KBM-7 (cell line): ENCODE measurements at regions not wholly inside any gene's neighbourhood (a gene's known extent, or its start where the extent isn't known, plus 50 kb on each side); places are given as distances from the start of the nearest gene placed in this dataset.

Source experiments
- DNase-seq: peaks from one replicate; pipeline ENCODE4 v3.0.0-alpha.2; 2015
- in situ Hi-C: fragments of 300-500 bp; cut with MboI; formaldehyde crosslinking; loops from 2 replicates; pipeline ENCODE4 v1.14.3; 2020; ENCODE audit warnings: low sequenced_read_pairs, low pct_unique_long_range_greater_than_20kb, mixed read lengths

DNA sequence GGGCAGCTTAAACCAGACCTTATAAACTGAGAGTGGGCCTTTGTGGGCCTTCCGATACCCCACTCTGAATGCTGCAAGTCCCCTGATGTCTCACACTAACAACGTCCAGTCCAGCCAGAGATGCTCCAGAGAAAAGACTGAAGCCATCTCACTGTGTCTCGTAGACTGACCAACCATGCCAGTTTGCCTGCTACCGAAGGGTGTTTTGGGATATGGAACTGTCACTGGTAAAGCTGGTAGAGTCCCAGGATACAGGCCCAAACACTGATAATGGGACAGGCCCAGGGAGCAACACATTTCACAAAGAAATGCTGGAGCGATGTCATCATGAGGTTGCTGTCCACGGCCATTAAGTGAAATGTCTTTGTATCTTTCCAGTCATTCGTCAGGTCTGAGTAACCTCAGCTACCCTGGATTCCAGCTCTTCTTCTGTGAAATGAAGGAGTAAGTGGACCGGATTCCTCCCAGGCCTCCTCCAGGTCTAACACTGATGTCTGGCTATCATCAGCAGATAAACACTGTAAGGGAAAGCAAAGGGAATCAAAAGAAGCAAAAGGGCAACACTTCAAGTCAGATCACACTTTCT is 81.6 kb downstream of the SLC5A7 start:
- in situ Hi-C loops = no loop called here

DNA sequence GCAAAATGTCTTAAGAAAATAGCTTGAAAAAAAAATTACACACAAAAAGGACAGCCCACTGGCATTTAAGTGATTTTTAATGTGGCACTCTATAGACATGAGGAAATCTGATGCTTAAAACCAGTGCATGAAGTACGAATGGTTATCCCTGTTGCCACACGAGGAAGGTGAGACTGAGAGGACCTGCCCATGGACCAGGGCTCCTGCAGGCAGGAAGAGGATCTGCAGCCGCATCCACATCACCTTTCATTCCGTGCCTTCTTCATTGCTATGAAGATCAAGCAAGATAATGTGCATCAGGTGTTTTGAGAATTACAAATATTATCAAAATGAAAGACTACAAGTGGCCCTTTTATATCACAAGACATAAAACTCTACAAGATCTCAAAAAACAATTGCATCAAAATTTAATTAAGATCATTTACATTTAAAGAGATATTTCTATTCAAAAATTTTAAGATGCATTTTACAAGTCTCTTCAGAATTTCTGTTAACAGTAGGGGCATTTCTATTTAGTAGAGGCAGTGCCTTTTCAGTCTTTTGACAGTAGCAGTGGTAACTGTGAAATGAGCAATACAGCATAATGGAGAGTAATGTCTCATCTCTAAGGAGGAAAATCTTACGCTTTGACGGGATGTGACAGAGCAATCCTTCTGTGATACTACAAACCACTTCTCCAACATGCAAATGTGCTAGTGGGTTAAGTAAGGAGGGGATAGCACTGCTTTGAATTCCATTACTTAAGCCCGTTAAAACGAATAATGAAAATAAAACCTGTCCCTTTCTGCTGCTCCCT is 83.4 kb downstream of the SLC5A7 start:
- in situ Hi-C loops = no loop called here
- DNase-seq = no peak

More for the DNA sequence above, 81.6 kb downstream of the SLC5A7 start:
- DNase-seq = no peak

DNA sequence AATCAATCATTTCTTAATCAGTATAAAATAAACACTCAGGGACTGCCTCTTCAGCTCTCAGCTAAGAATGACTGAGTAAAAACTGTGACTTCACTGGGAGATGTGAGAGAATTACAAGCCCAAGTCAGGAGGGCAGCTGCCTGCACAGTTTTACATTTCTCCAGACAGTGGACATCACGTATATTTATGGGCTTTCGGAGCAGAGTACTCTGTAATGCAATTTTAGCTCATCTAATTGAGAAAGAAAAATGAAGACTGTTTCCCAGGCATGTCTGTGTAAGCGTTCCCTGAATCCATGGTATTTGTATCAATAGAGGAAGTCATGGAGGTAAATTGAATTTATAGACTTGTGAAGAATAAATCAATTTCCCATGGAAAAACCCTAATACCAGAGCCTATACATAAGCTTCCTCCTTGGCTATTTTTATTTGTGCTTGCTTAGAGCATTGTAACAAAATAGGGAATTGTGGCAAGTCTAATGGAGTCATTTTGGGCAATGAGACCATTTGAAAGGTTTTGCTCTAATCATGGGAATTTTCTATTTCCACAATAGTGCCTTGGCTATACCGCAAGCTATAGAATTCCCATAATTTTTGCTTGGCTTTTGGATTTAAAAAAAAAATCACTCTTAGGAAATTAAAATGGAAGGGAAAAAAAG is 87.2 kb downstream of the SLC5A7 start:
- no peak for DNase-seq
- in situ Hi-C loops = no loop called here

DNA sequence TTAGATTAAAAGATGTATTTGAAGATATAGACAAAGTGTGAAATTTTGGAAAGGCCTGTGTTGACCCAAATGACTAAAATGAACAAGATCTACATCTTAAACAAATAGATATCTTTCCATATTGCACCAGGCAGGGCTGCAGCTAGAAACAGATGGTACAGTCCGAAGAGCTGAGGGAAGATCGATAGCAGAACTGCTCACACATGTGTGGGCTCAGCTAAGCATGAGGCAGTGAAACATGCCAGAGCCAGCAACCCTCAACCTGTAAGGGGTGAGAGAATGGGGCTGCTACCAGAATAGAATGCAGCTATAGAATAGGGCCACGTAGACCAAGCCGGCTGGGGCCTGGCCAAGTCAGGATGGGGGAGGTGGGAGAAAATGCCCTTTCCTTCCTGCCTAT is 87.8 kb downstream of the SLC5A7 start:
- in situ Hi-C loops = no loop called here
- DNase-seq = no peak

DNA sequence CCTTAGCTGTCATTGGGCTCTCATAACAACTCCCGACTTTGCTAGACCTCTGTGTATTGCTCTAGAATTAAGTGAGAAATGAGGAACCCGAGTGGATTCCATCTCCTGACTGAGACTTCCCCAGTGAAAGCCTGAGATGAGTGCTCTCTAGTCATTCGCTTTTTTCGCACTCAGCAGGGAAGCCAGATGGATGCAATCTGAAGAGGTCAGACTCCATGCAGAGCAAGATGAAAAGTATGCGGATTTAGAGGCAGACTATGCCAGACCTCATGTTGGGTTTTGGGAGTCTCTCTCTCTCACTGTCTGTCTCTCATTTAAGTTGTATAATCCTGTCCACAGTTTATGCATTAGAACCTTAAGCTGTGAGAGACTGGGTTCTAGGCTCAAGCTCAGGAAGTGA is 88.6 kb downstream of the SLC5A7 start:
- DNase-seq = no peak
- in situ Hi-C loops = no loop called here

DNA sequence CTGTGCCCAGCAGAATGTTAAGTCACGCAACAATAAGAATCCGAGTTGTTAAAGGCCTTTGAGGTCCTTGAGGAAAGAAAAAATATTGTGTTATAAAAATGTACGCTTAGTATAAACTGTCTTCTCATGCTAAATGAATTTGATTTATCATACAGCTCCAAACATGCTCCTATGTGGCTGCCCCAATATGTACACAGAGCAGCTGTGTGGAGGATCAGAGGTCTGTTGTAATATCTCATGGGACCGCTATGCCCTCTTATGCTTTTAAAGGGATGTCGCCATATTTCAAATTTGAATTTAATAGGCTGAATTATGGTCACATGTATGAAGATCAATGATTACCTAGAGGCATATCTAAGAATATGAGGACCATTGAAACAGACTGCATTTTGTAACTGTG is 90.2 kb downstream of the SLC5A7 start:
- in situ Hi-C loops = no loop called here
- DNase-seq = no peak

DNA sequence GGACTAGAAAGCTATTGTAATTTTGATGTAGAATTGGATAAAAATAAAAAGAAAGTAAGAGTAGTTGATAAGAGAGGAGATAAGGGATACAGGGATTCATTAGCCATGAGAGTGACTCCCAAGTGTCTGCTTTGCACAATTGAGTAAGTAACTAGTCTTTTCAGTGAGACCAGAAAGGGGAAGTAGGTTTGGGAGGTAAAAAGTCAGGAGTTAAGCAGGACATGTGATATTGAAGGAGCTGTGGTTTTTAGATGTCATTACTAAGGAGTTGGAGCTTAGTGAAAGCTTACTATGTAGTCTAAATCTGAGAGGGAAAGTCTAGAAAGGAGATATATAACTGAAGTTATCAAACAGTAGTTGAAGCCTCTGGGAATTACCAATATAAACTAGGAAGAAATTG is 93.4 kb downstream of the SLC5A7 start:
- in situ Hi-C loops = no loop called here
- DNase-seq = peak; percentile 15

DNA sequence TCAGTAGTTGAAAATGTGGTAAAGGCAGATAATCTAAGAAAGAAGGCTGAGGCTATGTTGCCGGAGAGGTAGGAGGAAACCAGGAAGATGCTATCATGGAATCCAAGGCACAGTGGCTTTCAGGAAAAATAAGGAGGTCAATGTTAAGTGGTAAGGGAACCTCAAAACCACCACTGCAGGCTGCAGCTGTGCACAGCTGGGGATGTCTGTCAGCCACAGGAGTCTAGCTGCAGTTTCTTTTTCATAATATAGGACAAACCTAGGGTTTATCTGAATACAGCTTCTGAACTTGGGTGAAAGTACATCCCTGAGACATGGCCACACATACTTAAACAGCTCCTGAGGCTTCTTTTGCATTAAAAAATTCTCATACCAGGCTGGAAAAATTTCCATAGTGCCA is 93.9 kb downstream of the SLC5A7 start:
- in situ Hi-C loops = no loop called here
- DNase-seq = no peak

DNA sequence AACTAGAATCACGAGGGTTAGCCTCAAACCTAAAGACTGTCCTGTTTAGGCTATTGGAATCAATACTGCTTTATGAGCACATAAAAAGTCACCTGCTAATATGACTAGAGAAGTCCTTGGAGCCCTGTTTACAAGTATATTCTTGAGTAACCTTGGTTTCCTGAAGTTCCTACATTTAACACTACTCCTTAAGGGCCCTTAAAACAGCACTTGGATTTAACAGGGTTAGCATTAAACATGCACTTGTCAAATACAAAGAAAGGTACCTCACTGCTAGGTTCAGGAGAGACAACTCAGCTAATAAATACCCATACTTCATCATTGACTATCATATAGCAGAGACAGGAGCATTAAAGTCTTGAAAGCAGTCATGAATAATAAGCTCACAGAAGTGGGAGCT is 96.7 kb downstream of the SLC5A7 start:
- in situ Hi-C loops = no loop called here

DNA sequence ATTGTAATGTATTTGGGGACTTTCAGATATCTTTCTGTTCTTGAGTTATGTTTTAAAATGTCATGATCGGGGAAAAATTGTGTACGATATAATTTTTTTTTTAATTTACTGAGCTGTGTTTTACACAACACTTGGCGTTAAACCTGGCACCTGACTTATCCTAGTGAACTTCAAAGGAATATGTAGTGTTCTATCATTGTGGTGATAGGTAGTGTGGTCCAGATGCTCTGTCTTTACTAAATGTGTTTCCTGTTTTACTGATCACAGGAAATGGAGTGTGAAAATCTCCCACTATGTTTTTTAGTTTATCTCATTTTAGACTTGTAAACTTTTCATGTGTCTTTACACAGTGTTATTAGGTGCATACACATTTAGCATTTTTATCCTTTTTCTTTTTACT is 98.0 kb downstream of the SLC5A7 start:
- DNase-seq = no peak
- in situ Hi-C loops = no loop called here

More for the DNA sequence above, 96.7 kb downstream of the SLC5A7 start:
- DNase-seq = no peak

DNA sequence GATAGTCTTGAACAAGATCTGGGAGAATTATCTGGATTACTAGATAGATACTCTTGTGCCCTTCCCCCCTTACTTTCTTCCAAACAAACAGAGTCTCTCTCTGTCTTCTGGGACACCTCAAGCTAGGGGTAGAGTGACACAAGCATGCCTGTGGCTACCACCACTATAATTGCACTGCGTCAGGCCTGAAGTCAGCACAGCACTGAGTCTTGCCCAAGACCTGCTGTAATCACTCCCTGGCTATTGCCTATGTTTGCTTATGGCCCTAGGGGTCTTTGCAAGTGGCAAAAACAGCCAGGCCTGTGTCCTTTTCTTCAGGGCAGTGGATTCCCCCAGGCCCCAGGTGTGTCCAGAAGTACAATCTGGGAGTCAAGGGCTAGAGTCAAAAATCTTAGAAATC is 106.6 kb downstream of the SLC5A7 start:
- in situ Hi-C loops = no loop called here
- no peak for DNase-seq

DNA sequence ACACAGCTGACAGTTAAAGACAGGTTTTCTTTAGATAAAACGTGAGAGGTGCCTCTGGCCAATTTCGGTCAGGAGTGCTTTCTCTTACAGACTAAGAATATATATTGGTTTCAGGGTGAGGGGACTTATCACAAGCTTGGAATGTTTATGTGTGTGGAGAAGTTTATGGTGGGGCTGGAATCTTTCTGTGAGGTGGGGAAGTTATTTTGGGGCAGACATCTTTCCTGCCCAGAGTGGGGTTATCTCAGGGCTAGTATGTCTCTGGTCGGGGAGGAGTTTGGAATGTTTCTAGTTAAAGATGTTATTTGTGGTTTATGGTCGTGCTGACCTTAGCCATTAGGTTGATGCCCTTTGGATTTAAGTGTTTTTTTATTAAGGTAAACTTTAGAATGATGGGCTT is 115.2 kb downstream of the SLC5A7 start:
- no peak for DNase-seq
- in situ Hi-C loops = no loop called here

DNA sequence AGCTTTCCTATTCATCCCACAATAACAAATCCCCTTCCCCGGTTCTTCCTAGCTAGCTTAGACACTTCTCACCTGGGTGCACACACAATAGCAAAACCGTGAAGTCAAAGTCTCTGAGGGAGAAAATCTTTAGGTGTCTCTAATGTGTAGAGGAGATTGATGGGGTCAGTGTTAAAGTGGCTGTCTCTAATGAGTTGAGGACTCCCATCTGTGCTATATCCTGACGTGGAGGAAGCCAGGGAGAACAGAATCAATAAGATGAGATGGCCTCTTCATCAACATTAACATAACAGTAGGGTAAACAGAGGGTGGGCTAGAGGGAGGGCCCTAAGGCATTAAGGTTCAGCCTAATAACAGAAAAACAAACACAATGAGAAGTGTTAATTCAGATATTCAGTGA is 120.4 kb downstream of the SLC5A7 start:
- in situ Hi-C loops = no loop called here
- no peak for DNase-seq

DNA sequence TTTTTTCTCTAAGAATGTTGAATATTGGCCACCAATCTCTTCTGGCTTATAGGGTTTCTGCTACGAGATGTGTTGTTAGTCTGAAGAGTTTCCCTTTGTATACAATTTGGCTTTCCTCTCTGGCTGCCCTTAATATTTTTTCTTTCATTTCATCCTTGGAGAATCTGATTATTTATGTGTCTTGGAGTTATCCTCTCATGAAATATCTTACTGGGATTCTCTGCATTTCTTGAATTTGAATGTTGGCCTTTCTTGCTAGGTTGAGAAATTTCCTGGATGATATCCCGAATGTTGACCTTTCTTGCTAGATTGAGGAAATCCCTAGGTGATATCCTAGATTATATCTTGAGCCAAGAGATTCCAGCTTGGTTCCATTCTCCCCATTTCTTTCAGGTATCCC is 125.6 kb downstream of the SLC5A7 start:
- no peak for DNase-seq
- in situ Hi-C loops = no loop called here

DNA sequence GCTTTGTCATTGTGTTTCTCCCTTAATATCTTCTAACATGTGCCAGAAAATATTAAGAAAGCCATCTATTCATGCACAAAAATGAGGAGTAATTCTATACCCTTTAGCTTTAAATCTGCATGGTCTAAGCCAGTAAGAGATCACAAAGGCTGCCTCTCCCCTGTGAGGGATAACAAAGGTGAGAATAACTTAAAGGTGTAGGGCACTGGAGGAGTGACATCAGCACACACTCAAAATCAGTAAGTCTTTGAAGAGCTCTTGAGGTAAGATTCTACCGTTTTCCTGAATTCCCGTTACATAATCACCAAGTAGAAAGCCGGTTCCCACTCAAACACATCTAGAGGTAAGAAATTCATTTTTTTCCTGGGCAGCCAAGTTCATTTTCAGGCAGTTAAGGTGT is 123.9 kb upstream of the SULT1C3 start:
- in situ Hi-C loops = no loop called here
- DNase-seq = no peak

DNA sequence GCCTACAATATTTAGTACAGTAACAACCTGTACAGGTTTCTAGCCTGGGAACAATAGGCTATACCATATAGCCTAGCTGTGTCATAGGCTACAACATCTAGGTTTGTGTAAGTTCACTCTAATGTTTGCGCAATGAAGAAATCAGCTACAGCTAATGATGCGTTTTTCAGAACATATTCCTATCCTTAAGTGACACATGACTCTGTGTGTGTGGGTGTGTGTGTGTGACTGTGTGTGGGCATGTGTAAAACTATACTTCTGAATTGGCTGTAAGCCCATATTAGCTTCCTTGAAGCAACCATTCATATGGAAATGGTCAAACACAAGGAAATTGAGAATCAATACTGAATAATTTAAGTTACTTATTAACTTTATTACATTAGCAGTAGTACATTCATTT is 120.8 kb upstream of the SULT1C3 start:
- in situ Hi-C loops = no loop called here
- DNase-seq = no peak

DNA sequence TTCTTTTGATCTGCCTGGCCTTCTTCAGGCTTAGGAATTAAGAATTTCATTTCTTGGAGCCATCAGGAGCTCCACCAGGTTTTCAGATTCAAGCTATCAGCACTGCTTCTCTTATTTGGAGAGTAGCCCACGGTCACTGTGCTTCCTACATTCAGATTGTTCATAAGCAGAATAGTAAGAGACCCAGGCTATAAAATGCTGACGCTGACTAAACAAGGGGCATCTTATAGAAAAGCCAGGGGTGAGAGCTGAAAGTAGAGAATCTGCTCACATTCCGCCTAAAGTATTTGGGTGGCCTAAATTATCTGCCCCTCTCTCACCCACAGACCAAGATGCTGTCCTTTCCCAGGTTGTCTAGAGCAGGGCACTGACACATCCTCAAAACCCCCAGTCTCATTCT is 120.3 kb upstream of the SULT1C3 start:
- DNase-seq = no peak
- in situ Hi-C loops = no loop called here

DNA sequence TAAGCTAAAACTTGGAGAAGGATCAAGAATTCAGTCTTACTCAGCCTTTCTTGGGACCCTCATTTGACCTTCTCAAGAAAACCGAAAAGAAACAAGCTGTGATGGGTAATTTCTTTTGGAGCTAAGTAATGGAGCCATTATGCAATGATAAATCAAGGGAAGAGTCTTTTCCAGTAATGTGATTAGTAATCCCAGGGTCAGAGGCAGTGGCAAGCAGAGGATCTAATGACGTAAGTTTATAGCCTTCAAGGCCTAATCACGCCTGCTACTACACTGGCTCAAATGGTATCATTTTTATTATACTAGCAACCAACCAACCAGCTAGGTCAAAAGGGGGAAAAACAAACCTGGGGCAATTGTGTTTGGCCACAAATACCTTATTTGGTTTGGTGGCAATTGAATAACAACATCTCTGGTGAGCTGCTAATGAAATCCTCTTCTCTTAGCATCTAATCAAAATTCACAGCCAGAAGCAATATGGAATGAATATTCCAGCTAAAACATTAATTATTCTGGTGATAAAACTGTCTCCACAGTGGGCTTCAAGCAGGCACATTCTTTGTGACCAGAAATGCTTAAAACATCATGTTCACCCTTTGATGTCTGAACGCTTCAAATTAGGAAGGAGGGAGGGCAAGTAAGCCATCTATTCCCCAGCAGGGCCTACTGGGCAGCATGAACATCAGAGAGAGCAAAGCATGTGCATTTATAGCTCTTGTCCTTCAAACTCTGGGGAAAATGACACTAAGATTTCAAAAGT is 114.9 kb upstream of the SULT1C3 start:
- in situ Hi-C loops = no loop called here
- DNase-seq = no peak

DNA sequence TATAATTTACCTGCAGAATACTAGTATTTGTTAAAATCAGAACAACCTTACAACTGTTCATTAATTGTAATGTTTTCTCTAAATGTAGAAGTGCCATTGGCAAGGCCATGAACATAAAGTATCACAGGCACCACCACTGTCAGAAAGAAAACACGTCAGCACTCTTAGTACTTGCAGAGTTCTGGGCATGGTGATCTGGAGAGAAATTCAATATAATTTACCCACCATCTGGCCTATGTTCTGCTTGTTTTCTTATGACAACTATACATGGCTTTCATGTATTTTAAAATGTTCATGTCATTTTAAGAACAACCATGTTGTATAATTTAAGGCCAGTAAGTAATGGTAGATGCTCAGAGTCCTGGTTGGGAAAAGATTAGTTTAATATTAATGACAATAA is 114.2 kb upstream of the SULT1C3 start:
- no peak for DNase-seq
- in situ Hi-C loops = no loop called here

DNA sequence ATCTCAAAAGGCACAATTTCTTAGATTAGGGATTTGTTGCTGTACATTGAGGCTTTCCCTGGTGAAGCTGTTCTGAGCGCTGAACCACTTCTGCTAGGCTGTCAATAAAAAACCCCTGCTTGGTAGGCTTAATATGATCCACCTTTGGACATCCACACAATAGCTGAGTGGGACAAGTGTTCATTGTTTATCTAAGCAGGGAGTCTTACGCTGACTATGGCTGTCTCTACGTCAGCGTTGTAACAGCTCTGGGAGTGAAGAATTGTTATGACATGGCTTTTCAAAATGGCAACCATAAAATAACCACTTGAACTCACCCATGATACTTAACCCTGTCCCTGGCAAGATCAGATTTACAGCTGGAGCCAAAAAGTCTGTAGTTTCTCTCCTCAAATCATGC is 111.5 kb upstream of the SULT1C3 start:
- in situ Hi-C loops = no loop called here
- no peak for DNase-seq
